HG03108 (cell line): ENCODE measurements at regions not wholly inside any gene's neighbourhood (a gene's known extent, or its start where the extent isn't known, plus 50 kb on each side); places are given as distances from the start of the nearest gene placed in this dataset.
"Not testable (repeated sequence)": the region's sequence is repeated elsewhere in the genome, so short reads cannot be mapped to it uniquely, and the experiment has no call there.

Experiments used
- ATAC-seq: cut with Tn5 transposase; IDR thresholded peaks from one replicate; pipeline ENCODE4 v1.9.1; 2021; ENCODE audit warnings: moderate library complexity; ENCODE audit not compliant: unreplicated experiment

- no peak for ATAC-seq
Observed at GRCh38 chr12:75766263-75767160, 255.1 kb upstream of the KRR1 start.

DNA sequence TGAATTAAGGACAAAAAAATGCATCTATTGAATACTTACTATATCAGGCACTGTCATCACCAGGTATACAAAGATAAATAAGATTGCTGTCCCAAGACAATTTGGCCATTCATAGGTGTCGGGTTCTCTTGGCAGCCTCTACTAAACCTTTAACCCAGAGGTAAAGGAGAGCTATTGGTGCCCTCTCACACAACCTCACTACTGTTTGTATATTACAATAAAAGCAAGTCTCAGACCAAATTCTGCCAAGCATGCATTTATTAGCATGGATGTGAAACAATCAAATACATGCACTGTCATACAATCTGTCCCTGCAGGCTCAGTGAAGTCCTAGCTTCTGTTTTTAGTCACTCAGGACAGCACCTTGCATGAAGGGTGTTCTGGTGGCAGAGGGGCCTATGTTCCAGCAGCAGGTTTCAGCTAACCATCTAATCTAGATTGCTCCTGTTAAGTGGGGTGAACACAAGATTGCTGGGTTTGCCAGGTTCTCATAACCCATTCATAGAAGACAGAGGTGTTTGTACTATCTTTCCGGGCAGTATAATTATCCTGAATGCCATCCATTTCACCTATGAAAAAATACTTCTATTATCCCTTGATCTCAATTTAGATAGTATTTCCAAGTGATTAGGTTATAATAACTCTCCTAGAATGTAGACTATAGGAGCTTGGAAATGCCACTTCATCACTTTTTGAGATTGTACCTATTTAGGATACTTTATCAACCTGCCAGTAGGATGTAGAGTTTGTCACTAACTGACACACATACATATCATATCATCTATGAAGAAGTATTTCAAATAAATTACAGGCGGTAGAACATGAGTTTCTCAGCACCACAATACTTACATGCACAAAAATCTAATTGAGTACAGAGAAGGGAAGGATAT lies 254.0 kb upstream of the KRR1 start:
- ATAC-seq = no peak

DNA sequence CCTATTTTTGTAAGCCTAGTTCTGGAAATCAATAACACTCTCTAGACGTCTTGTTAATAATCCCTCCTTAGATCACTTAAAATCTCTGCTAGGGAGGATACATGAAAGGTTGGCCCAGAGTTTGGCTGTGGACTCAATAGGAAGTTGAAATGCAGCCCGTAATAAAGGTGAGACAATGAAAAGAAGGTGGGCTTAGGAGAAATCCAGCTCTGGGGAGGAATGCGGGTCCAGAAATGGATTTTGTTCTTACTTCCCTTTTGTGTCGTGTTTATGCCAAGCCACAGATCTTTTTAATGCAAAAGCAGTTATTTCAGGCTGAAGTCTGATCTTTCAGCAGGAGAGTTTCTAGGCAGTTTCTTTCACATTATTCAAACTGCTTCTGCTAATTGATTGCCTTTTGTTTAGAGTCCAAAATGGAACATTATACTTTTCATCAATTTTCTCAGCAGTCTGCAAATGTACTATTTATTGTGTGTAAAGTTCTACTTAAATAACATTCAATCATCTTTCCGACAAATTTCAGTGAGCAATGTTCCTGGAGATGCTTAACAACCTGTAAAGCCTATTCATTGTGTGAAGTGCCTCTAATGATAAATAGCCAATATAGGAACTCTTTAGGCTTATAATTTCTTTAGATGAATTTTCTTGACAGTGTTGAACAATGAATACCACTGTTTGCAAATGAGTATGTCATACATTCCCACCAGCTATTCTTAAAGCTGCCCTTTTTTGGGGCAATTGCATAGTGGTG lies 252.9 kb upstream of the KRR1 start:
- no peak for ATAC-seq

- ATAC-seq = no peak
Observed at GRCh38 chr12:75760573-75761294, 249.3 kb upstream of the KRR1 start.

- no peak for ATAC-seq
Observed at GRCh38 chr12:75759842-75760572, 248.6 kb upstream of the KRR1 start.

- no peak for ATAC-seq
Observed at GRCh38 chr12:75759196-75759595, 247.8 kb upstream of the KRR1 start.

GRCh38 chr12:75756771-75757170 lies 245.4 kb upstream of the KRR1 start:
- ATAC-seq = no peak

DNA sequence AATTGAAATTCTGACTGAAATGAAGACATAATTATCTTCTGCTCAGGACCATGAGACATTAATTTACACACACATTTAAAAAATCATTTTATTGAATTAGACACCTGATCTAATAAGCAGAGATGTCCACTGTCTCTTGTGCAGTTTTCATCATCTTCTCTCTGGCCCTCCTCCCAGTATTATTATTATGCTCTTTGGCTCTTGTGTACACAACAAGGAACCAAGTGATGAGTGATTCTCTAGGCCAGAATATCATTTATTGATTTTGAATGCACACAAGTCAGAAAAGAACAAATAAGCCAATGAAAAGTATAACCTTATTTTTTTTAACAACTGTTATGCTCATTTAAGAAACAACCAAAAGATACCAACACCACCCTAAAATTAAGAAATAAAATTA lies 244.7 kb upstream of the KRR1 start:
- ATAC-seq = no peak

- ATAC-seq = no peak
Observed at GRCh38 chr12:75754698-75755097, 243.3 kb upstream of the KRR1 start.

DNA sequence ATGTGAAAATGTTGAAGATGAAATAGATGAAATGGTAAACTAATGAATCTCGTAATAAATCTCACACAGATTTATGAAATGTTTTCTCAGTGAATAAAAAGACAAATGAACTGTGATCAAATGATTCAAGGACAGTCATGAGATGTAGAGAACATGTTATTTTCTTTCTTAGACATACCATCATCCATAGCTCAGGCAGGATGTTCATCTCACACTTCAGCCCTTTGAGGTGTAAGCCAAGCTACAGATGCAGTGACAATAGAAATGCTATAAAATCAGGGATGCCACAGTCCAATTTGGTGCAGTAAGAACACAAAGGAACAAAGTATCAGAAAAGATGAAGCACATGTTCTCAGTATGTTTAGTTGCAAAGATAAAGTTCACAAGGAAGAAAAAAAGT lies 242.7 kb upstream of the KRR1 start:
- ATAC-seq = no peak

DNA sequence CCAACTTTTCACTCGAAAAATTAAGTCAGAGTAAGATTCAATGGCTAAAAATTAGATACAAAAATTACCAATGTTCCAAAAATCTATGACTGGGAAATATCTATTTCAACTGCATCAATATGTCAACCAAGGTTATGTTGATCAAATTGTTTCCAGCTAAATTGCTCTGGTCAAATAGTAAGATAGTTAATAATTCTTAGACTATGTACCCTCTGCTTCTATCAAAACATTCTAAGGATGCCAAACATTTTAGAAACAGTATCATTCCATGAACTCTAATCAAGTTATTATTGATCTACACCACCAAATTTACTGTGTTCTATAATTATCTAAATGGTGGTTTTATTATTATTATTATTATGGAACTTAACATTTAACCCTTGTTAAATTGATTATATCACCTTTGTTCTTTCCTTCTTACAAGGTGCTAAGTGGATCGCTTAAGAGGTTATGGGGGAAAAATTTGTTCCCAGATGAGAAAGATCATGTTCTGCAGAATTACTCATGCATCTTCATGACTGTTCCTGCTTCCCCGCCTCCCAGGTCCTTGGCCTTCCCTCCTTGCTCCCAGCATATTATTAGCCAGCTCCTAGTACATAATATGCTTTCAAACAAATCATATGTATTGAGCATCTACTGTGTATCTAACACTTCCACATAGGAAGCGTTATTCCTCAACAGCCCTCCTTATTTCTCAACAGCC lies 240.5 kb upstream of the KRR1 start:
- no peak for ATAC-seq

GRCh38 chr12:75750716-75751306 lies 239.4 kb upstream of the KRR1 start:
- ATAC-seq = no peak

DNA sequence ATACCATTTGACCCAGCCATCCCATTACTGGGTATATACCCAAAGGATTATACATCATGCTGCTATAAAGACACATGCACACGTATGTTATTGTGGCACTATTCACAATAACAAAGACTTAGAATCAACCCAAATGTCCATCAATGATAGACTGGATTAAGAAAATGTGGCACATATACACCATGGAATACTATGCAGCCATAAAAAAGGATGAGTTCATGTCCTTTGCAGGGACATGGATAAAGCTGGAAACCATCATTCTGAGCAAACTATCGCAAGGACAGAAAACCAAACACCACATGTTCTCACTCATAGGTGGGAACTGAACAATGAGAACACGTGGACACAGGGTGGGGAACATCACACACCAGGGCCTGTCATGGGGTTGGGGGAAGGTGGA lies 237.6 kb upstream of the KRR1 start:
- not testable (repeated sequence) for ATAC-seq

- ATAC-seq = no peak
Observed at GRCh38 chr12:75748136-75748535, 236.7 kb upstream of the KRR1 start.

- no peak for ATAC-seq
Observed at GRCh38 chr12:75747572-75748021, 236.2 kb upstream of the KRR1 start.

DNA sequence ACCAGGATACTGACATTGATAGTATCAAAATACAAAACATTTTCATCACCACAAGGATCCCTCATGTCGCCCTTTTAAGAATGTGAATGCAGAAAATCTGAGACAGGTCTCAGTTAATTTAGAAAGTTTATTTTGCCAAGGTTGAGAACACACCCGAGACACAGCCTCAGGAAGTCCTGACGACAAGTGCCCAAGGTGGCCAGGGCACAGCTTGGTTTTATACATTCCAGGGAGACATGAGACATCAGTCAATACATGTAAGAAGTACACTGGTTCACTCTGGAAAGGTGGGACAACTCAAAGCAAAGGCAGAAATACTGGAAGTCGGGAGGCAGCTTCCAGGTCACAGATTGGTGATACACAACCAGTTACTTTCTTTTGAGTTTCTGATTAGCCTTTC lies 235.2 kb upstream of the KRR1 start:
- ATAC-seq = no peak

GRCh38 chr12:75744607-75745256 lies 233.3 kb upstream of the KRR1 start:
- no peak for ATAC-seq

- no peak for ATAC-seq
Observed at GRCh38 chr12:75742961-75743360, 231.6 kb upstream of the KRR1 start.
